NCI-H748 treated with DMSO at 0.1 percent for 48 hours (cell line): ENCODE measurements at regions not wholly inside any gene's neighbourhood (a gene's known extent, or its start where the extent isn't known, plus 50 kb on each side); places are given as distances from the start of the nearest gene placed in this dataset.
"Not testable (repeated sequence)": the region's sequence is repeated elsewhere in the genome, so short reads cannot be mapped to it uniquely, and the experiment has no call there.

Source experiments
- DNase-seq: peaks from one replicate; lab custom pipeline; 2025; lab: John Stamatoyannopoulos, UW

DNA sequence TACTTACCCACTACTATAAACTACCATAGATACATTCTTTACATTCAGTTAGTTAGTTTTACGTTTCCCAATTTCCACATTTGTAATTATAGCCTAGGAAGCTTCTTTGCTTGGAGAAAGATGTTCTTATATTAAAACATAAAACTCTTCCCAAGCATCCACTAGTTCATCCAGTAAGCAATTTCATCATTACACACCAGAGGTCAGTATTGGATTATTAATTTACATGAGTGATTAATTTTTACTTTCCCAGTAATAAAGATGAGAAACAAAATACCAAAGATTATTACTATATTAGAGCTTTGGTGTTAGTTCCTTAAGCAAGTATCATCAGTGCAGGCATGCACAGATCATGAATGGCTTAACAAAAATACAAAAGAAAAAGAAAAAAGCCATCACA, 518.4 kb downstream of the TUBA3C start:
- not testable (repeated sequence) for DNase-seq

DNA sequence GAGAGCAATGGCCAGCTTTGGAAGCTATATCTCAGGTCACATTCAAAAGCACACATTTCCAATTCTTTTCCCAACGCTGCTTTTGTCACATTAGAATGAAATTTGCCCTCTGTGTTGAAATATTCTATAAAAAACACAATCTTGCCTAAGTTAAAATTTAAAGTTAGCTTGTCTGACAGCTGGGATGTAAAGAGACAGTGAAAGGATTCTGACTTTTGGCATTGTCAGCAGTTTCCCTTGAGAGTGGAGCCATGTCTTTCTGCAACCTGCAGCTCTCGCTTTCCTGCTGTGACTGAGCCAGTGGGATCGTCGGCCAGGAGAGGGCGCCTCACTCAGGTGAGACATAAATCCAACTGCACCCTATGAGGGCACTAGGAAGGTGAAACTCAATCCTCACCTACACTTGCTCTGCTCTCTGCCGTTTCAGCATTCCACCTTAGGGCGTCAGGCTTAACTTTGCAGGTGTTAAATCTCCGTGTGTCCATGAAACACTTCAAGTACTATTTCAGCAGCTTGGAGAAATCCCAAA, 537.9 kb downstream of the TUBA3C start:
- peak; percentile 22 for DNase-seq

DNA sequence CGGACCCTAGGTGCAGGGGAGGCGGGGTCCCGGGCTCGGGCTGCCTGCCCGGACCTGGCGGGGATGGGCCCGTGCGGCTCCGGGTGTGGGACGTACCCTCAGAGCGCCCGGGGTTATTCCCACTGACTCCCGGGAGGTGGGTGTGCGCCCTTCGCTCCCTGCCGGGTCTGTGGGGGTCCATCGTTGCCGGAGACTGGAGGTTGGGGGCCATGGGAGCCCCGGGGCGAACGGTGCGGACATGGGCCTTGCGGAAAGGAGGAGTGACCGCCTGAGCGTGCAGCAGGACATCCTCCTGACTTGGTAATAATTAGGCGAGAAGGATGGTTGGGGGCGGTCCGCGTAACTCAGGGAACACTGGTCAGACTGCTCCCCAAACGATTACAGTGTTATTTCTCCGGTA, 552.7 kb downstream of the TUBA3C start:
- not testable (repeated sequence) for DNase-seq

DNA sequence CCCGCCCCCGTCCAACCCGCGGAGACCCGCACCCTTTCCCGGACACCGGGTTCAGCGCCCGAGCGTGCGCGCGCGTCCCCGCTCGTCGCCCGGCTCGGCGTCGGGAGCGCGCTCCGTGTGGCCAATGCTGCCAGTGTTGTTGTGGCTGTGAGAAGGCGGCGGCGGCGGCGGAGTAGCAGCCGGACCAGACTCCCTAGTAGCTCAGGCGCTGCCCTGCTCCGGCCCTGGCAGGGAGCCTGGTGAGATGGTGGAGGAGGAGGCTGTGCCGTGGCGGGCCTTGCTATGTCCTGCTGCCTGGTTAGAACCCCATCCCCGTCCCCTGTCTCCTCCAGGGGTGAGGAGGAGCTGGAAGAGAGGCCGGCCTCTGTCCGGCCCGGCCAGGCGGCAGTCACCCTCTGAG, 553.2 kb downstream of the TUBA3C start:
- no peak for DNase-seq

DNA sequence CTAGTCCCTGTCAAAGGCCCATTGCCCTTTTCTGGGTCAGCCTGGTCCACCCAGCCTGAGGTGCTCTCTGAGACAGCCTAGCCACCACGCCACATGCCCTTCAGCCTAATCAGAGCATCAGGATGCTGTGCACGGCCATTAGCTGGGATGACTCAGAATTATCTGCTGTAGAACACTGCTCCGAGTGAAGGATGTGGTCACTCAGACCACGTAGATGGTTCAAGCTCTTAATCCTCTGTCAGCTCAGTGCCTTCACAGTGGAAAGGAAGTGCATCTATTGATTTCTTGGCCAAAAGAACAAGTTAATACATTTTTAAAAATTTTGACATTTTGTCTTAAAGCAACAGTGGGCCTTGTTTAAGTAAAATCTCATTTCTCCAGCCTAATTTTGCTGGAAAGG, 557.6 kb downstream of the TUBA3C start:
- DNase-seq, result not testable (repeated sequence)

DNA sequence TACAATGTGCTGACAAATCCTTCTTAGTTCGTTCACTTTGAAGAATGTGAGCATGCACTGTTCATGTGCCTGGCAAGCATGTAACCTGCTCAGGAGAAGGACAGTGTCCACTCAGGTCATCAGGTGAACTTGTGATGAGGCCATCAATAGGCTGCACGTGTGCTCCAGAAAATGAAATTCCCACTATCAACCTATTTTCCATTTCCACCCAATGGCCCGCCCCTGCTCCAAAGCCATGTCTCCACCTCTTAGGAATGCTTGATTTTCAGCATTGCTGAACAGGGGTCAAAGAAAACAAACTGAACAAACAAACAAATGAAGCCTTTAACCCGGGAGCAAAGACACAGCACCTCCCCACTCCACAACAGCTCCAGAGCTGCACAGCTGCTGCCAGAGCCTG, 563.2 kb downstream of the TUBA3C start:
- not testable (repeated sequence) for DNase-seq

DNA sequence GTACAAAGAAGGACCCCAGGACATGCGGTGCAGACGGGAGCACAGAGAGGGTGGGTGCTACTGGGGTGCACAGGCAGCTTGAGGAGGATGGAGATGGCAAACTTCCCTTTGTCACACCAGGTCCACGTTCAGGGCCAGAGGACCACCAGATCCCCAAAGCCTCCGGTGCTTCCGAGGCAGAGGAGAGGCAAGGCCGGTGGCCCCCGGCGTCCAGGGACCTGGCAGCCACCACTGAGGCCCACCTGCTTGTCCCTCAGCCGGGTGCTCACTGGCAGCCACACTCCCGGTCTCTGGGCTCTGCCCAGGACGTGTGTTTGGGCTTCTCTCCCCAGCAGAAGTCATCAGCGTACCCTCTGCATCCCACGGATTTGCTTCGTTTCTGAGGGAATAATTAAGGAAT, 571.1 kb downstream of the TUBA3C start:
- DNase-seq, result not testable (repeated sequence)

DNA sequence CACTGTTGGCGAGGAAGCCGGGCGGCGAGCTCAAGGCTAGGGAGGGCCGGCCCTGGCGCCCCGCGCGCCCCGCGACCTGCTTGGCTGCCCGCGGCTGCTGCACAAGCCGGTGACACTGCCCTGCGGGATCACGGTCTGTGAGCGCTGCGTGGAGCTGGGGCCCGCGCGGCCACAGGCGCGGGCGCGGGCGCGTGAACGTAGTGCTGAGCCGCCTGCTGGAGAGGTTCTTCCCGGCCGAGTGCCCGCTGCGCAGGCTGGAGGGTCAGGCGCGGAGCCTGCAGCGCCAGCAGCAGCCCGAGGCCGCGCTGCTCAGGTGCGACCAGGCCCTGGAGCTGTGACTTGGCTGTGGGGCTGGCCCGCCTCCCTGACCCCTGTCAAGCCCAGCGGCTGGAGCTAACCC, 572.3 kb downstream of the TUBA3C start:
- not testable (repeated sequence) for DNase-seq

DNA sequence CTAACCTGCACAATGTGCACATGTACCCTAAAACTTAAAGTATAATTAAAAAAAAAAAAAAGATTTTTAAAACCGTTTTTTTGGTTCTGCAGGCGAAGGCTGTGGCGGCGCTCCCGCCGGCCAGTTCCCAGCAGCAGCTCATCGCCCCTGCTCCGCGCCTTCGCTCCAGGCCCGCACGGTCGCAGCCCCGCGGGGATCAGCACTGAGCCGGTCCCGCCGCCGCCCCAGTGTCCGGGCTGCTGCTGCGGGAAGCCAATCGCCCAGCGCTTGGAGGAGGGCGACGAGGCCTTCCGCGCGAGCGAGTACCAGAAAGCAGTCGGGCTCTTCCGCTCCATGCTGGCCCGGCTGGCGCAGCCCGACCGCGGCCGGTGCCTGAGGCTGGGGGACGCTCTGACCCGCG, 572.8 kb downstream of the TUBA3C start:
- DNase-seq, result not testable (repeated sequence)

DNA sequence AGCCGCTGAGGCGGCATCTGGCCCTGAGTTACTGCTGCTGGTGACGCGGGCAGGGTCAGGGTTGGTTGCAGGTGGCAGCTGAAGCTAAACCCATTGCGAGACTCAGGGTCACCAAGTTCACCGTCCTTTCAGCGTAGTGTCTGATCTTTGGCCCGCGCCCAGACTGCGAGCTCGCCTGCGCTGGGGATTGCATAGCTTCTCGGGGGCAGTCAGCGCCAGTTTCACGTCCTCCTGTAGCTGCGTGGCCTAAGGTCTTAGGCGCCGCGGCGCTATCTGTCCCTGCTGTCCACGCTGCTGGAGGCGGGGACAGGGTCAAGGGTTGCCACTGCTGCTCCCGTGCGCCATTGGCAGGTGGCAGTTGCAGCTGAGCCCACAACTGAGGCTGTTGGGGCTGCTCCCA, 581.3 kb downstream of the TUBA3C start:
- DNase-seq, result not testable (repeated sequence)

DNA sequence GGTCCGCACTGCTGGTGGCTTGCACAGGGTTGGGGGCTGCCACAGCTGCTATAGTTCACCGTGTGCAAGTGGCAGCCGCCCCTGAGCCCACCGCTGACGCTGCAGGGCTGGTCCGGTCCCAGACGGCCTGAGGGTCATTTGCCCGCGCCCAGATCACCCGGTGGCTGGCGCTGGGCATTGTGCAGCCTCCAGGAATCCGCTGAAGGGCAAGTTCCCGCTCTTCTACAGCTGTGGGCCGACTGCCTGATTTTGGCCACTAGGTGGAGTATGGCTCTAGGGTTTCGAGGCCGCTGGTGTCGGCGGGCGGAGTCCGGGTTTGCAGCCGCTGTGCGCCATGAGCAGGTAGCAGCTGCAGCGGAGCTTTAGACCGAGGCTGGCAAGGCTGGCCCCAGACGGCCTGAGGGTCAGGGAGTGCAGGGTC, 581.8 kb downstream of the TUBA3C start:
- peak; percentile 61 for DNase-seq

DNA sequence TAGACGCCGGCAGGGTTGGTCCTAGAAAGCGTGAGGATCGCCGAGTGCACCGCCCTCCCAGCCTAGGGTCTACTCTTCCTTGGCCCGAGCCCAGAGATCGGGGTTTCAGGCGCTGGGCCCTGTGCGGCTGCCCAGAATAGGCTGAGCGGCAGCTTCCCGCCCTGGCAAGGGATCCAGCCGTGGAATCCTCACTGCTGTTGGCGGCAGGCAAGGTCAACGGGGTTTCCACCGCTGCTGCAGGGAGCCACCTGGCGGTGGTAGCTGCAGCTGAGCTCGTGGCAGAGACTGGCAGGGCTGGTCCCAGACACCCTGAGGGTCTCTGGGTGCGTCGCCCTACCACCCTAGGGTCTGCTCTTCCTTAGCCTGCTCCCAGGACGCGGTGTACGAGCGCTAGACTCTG, 583.1 kb downstream of the TUBA3C start:
- DNase-seq, result not testable (repeated sequence)

DNA sequence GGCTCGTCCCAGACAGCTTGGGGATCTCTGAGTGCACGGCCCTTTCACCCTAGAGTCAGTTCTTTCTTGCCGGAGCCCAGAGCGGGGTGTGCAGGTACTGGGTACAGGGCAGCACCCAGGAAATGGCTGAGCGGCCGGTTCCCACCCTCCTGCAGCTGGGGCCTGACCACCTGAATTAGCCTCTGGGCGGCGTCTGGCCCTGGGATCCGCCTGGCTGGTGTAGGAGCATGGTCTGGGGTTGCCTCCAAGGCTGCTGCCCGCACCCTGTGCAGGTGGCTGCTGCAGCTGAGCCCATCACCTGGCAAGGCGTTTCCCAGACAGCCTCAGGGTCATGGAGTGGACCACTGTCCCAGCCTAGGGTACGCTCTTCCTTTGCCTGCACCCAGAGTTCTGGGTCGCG, 583.7 kb downstream of the TUBA3C start:
- not testable (repeated sequence) for DNase-seq

DNA sequence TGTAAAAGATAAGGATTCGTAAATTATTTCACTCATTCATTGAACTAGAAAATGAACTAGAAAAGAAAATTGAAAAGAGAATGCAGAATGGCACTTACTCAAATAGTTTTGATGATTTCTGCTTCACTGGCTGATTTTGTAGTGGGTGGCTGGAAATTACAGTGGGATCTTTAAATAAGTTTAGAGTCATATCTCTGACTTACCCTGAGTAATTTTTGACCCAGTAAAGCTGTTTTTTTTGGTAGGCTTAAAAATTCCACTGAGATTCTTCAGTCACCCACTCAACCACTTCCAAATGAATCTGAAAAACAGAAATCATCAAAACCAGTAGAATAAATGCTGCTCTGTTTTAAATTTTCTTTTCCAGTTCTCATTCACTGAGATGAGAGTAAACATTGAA, 604.5 kb downstream of the TUBA3C start:
- not testable (repeated sequence) for DNase-seq

DNA sequence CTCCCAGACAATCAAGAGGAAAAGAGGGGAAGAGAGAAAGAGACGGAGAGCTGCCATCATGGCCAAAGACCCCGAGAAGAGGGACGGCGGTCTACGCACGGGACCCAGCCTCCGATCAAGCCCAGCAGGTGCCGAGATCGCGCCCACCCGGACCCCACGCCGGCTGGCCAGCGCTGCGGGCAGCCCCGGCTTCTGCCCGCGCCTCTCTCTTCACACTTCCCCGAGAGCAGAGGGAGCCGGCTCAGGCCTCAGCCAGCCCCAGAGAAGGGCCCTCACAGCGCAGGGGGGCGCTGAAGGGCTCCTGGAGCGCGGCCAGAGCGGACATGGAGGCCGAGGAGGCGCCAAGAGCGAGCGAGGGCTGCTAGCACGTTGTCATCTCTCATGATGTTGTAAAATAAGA, 613.7 kb downstream of the TUBA3C start:
- DNase-seq, result not testable (repeated sequence)
